ENCODE measurements at regions not wholly inside any gene's neighbourhood (a gene's known extent, or its start where the extent isn't known, plus 50 kb on each side); places are given as distances from the start of the nearest gene placed in this dataset.
"Not testable (repeated sequence)": the region's sequence is repeated elsewhere in the genome, so short reads cannot be mapped to it uniquely, and the experiment has no call there.

GRCh38 chr12:46628176-46628575 lies 197.6 kb downstream of the SLC38A4 start:
- no peak overlapping the region for H3K4me3 Mint-ChIP-seq
- no peaks in the 10 kb centered on the region for H3K27me3 Mint-ChIP-seq
- H3K36me3 Mint-ChIP-seq, result peaks cover 17% of the 10 kb centered on the region
- peaks cover 5% of the 10 kb centered on the region for H3K4me1 Mint-ChIP-seq
- ATAC-seq (ENCODE audit: low read depth) (no peak), DNase-seq (ENCODE audit: low spot score in 2 of 2) (no peak)
- H3K9me3 Mint-ChIP-seq, result peaks cover 4% of the 10 kb centered on the region
- no peak overlapping the region for H3K27ac Mint-ChIP-seq

GRCh38 chr12:46627686-46628085 lies 198.1 kb downstream of the SLC38A4 start:
- Mint-ChIP-seq H3K4me3 (no peak overlapping the region), H3K36me3 (peaks cover 13% of the 10 kb centered on the region), H3K27me3 (no peaks in the 10 kb centered on the region), H3K9me3 (peaks cover 2% of the 10 kb centered on the region), H3K4me1 (peaks cover 5% of the 10 kb centered on the region), H3K27ac (no peak overlapping the region)
- DNase-seq (ENCODE audit: low spot score in 2 of 2), result no peak
- ATAC-seq (ENCODE audit: low read depth), result no peak

GRCh38 chr12:46619474-46619873 lies 206.3 kb downstream of the SLC38A4 start:
- not testable (repeated sequence) for H3K27me3 Mint-ChIP-seq; H3K4me3 Mint-ChIP-seq; H3K4me1 Mint-ChIP-seq; H3K9me3 Mint-ChIP-seq; ATAC-seq (ENCODE audit: low read depth); DNase-seq (ENCODE audit: low spot score in 2 of 2); H3K27ac Mint-ChIP-seq
- peaks cover 12% of the 10 kb centered on the region for H3K36me3 Mint-ChIP-seq

- H3K36me3 Mint-ChIP-seq, result peaks cover 23% of the 10 kb centered on the region
- H3K4me1 Mint-ChIP-seq, result not testable (repeated sequence)
Observed at GRCh38 chr12:46617737-46618136, 208.1 kb downstream of the SLC38A4 start.

GRCh38 chr12:46617167-46617566 lies 208.6 kb downstream of the SLC38A4 start:
- H3K4me1 Mint-ChIP-seq, result peaks cover 4% of the 10 kb centered on the region
- DNase-seq (ENCODE audit: low spot score in 2 of 2) (no peak), ATAC-seq (ENCODE audit: low read depth) (no peak)
- no peaks in the 10 kb centered on the region for H3K27me3 Mint-ChIP-seq
- H3K36me3 Mint-ChIP-seq, result peaks cover 26% of the 10 kb centered on the region
- H3K9me3 Mint-ChIP-seq, result peaks cover 14% of the 10 kb centered on the region
- H3K27ac Mint-ChIP-seq, result no peak overlapping the region
- H3K4me3 Mint-ChIP-seq, result no peak overlapping the region

More at GRCh38 chr12:46617737-46618136, 208.1 kb downstream of the SLC38A4 start:
- not testable (repeated sequence) for H3K27ac Mint-ChIP-seq; ATAC-seq (ENCODE audit: low read depth); DNase-seq (ENCODE audit: low spot score in 2 of 2); H3K27me3 Mint-ChIP-seq; H3K4me3 Mint-ChIP-seq
- peaks cover 11% of the 10 kb centered on the region for H3K9me3 Mint-ChIP-seq

- no peaks in the 10 kb centered on the region for H3K27me3 Mint-ChIP-seq
Observed at GRCh38 chr12:46610754-46611153, 215.0 kb downstream of the SLC38A4 start.

GRCh38 chr12:46609674-46610073 lies 216.1 kb downstream of the SLC38A4 start:
- H3K36me3 Mint-ChIP-seq, result peaks cover 28% of the 10 kb centered on the region
- H3K4me3 Mint-ChIP-seq, result no peak overlapping the region
- H3K27ac Mint-ChIP-seq, result no peak overlapping the region
- H3K4me1 Mint-ChIP-seq, result peaks cover 11% of the 10 kb centered on the region
- H3K27me3 Mint-ChIP-seq, result no peaks in the 10 kb centered on the region
- H3K9me3 Mint-ChIP-seq, result peaks cover 6% of the 10 kb centered on the region
- DNase-seq (ENCODE audit: low spot score in 2 of 2) (no peak), ATAC-seq (ENCODE audit: low read depth) (no peak)

More at GRCh38 chr12:46610754-46611153, 215.0 kb downstream of the SLC38A4 start:
- DNase-seq (ENCODE audit: low spot score in 2 of 2) (no peak), ATAC-seq (ENCODE audit: low read depth) (no peak)
- Mint-ChIP-seq H3K27ac (peak overlapping the region; percentile 51), H3K4me1 (peaks cover 11% of the 10 kb centered on the region), H3K9me3 (peaks cover 4% of the 10 kb centered on the region), H3K36me3 (peaks cover 26% of the 10 kb centered on the region), H3K4me3 (no peak overlapping the region)

- DNase-seq (ENCODE audit: low spot score in 2 of 2) (no peak), ATAC-seq (ENCODE audit: low read depth) (no peak)
- H3K36me3 Mint-ChIP-seq, result peaks cover 30% of the 10 kb centered on the region
- H3K27me3 Mint-ChIP-seq, result no peaks in the 10 kb centered on the region
- H3K4me3 Mint-ChIP-seq, result no peak overlapping the region
- H3K9me3 Mint-ChIP-seq, result peaks cover 9% of the 10 kb centered on the region
- no peak overlapping the region for H3K27ac Mint-ChIP-seq
- peaks cover 11% of the 10 kb centered on the region for H3K4me1 Mint-ChIP-seq
Observed at GRCh38 chr12:46609273-46609623, 216.5 kb downstream of the SLC38A4 start.

GRCh38 chr12:46608431-46609272 lies 217.1 kb downstream of the SLC38A4 start:
- no peak overlapping the region for H3K4me3 Mint-ChIP-seq
- ATAC-seq (ENCODE audit: low read depth) (no peak), DNase-seq (ENCODE audit: low spot score in 2 of 2) (no peak)
- H3K27me3 Mint-ChIP-seq, result no peaks in the 10 kb centered on the region
- peaks cover 9% of the 10 kb centered on the region for H3K9me3 Mint-ChIP-seq
- peaks cover 31% of the 10 kb centered on the region for H3K36me3 Mint-ChIP-seq
- H3K4me1 Mint-ChIP-seq, result peaks cover 11% of the 10 kb centered on the region
- H3K27ac Mint-ChIP-seq, result no peak overlapping the region

GRCh38 chr12:46604684-46605083 lies 221.1 kb downstream of the SLC38A4 start:
- Mint-ChIP-seq H3K4me1 (peaks cover 7% of the 10 kb centered on the region), H3K27ac (no peak overlapping the region), H3K27me3 (no peaks in the 10 kb centered on the region), H3K9me3 (peaks cover 15% of the 10 kb centered on the region), H3K36me3 (peaks cover 42% of the 10 kb centered on the region), H3K4me3 (no peak overlapping the region)
- ATAC-seq (ENCODE audit: low read depth) (no peak), DNase-seq (ENCODE audit: low spot score in 2 of 2) (no peak)

- Mint-ChIP-seq H3K36me3 (peaks cover 47% of the 10 kb centered on the region), H3K27ac (no peak overlapping the region), H3K27me3 (no peaks in the 10 kb centered on the region), H3K4me1 (peaks cover 6% of the 10 kb centered on the region), H3K4me3 (no peak overlapping the region), H3K9me3 (peaks cover 18% of the 10 kb centered on the region)
- DNase-seq (ENCODE audit: low spot score in 2 of 2) (no peak), ATAC-seq (ENCODE audit: low read depth) (no peak)
Observed at GRCh38 chr12:46603776-46604456, 221.9 kb downstream of the SLC38A4 start.

GRCh38 chr12:46602474-46602873 lies 223.3 kb downstream of the SLC38A4 start:
- H3K27me3 Mint-ChIP-seq, result no peaks in the 10 kb centered on the region
- DNase-seq (ENCODE audit: low spot score in 2 of 2), result no peak
- H3K36me3 Mint-ChIP-seq, result peaks cover 52% of the 10 kb centered on the region
- H3K4me3 Mint-ChIP-seq, result no peak overlapping the region
- H3K27ac Mint-ChIP-seq, result no peak overlapping the region
- peaks cover 22% of the 10 kb centered on the region for H3K9me3 Mint-ChIP-seq
- peaks cover 2% of the 10 kb centered on the region for H3K4me1 Mint-ChIP-seq
- ATAC-seq (ENCODE audit: low read depth), result no peak

- ATAC-seq (ENCODE audit: low read depth) (no peak), DNase-seq (ENCODE audit: low spot score in 2 of 2) (no peak)
- Mint-ChIP-seq H3K4me3 (no peak overlapping the region), H3K4me1 (peaks cover 28% of the 10 kb centered on the region), H3K27me3 (no peaks in the 10 kb centered on the region), H3K36me3 (peaks cover 28% of the 10 kb centered on the region), H3K27ac (no peak overlapping the region), H3K9me3 (peaks cover 14% of the 10 kb centered on the region)
Observed at GRCh38 chr12:46590991-46591703, 218.6 kb upstream of the SLC38A2 start.
